ENCODE measurements at regions not wholly inside any gene's neighbourhood (a gene's known extent, or its start where the extent isn't known, plus 50 kb on each side); places are given as distances from the start of the nearest gene placed in this dataset.

GRCh38 chrX:44708470-44708869, 135.4 kb upstream of the DUSP21 start (continued):
- TF ChIP-seq ZBTB11 (tag by site-specific recombination; conservative IDR thresholded peaks at IDR 0.05; ENCODE audit: low read depth) (no peak), ZNF292 (tag by site-specific recombination; IDR thresholded peaks at IDR 0.05; ENCODE audit: borderline replicate concordance, low read depth) (no peak), ZNF677 (tag by site-specific recombination; IDR thresholded peaks at IDR 0.05) (no peak), ZNF266 (tag by site-specific recombination; IDR thresholded peaks at IDR 0.05; ENCODE audit: low read depth) (no peak), ZNF654 (tag by site-specific recombination; IDR thresholded peaks at IDR 0.05; ENCODE audit: low read depth) (no peak), ZBTB17 (tag by site-specific recombination; IDR thresholded peaks at IDR 0.05) (no peak), ZNF335 (tag by site-specific recombination; conservative IDR thresholded peaks at IDR 0.05) (no peak), OSR2 (tag by site-specific recombination; IDR thresholded peaks at IDR 0.05) (no peak), ZNF26 (tag by site-specific recombination; IDR thresholded peaks at IDR 0.05) (no peak)
- TF ChIP-seq, protein P1, sequence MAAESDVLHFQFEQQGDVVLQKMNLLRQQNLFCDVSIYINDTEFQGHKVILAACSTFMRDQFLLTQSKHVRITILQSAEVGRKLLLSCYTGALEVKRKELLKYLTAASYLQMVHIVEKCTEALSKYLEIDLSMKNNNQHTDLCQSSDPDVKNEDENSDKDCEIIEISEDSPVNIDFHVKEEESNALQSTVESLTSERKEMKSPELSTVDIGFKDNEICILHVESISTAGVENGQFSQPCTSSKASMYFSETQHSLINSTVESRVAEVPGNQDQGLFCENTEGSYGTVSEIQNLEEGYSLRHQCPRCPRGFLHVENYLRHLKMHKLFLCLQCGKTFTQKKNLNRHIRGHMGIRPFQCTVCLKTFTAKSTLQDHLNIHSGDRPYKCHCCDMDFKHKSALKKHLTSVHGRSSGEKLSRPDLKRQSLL (tag by site-specific recombination; IDR thresholded peaks at IDR 0.05) = no peak

GRCh38 chrX:44705817-44706551, 137.8 kb upstream of the DUSP21 start:
- POLR2A ChIA-PET = no interaction called here
- H3K4me1 ChIP-seq (ENCODE audit: control insufficient read depth, insufficient read depth, low read length) = no peaks in the 10 kb centered on the region
- no peak overlapping the region for H3K27ac ChIP-seq (ENCODE audit: extremely low read depth, low read depth, low read length)
- TF ChIP-seq ZNF473 (tag by site-specific recombination; IDR thresholded peaks at IDR 0.05) (no peak), ZNF114 (tag by site-specific recombination; IDR thresholded peaks at IDR 0.05) (no peak), ZNF148 (tag by site-specific recombination; IDR thresholded peaks at IDR 0.05; ENCODE audit: borderline replicate concordance) (no peak), KLF9 (tag by site-specific recombination; IDR thresholded peaks at IDR 0.05; ENCODE audit: low read depth) (no peak), ZEB2 (tag by site-specific recombination; IDR thresholded peaks at IDR 0.05) (no peak)
- TF ChIP-seq, protein P2, sequence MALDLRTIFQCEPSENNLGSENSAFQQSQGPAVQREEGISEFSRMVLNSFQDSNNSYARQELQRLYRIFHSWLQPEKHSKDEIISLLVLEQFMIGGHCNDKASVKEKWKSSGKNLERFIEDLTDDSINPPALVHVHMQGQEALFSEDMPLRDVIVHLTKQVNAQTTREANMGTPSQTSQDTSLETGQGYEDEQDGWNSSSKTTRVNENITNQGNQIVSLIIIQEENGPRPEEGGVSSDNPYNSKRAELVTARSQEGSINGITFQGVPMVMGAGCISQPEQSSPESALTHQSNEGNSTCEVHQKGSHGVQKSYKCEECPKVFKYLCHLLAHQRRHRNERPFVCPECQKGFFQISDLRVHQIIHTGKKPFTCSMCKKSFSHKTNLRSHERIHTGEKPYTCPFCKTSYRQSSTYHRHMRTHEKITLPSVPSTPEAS (tag by site-specific recombination; IDR thresholded peaks at IDR 0.05) = no peak
- TF ChIP-seq, protein P3, sequence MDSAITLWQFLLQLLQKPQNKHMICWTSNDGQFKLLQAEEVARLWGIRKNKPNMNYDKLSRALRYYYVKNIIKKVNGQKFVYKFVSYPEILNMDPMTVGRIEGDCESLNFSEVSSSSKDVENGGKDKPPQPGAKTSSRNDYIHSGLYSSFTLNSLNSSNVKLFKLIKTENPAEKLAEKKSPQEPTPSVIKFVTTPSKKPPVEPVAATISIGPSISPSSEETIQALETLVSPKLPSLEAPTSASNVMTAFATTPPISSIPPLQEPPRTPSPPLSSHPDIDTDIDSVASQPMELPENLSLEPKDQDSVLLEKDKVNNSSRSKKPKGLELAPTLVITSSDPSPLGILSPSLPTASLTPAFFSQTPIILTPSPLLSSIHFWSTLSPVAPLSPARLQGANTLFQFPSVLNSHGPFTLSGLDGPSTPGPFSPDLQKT (IDR thresholded peaks at IDR 0.05; ENCODE audit: borderline replicate concordance, low read depth, low read length) = no peak
- CTCF ChIA-PET = no interaction called here
- H3K36me3 ChIP-seq (ENCODE audit: control insufficient read depth in 2 of 2, insufficient read depth in 1 of 2, low read length in 2 of 2) = no peaks in the 10 kb centered on the region
- no peak overlapping the region for H3K4me3 ChIP-seq (ENCODE audit: low read depth, low read length)
- H3K9me3 ChIP-seq (ENCODE audit: control insufficient read depth, insufficient read depth, low read depth, low read length) = no peaks in the 10 kb centered on the region
